ENCODE measurements at regions not wholly inside any gene's neighbourhood (a gene's known extent, or its start where the extent isn't known, plus 50 kb on each side); places are given as distances from the start of the nearest gene placed in this dataset.
A peak's percentile ranks its signal among the peaks of the same experiment; 100 is the strongest.

DNA sequence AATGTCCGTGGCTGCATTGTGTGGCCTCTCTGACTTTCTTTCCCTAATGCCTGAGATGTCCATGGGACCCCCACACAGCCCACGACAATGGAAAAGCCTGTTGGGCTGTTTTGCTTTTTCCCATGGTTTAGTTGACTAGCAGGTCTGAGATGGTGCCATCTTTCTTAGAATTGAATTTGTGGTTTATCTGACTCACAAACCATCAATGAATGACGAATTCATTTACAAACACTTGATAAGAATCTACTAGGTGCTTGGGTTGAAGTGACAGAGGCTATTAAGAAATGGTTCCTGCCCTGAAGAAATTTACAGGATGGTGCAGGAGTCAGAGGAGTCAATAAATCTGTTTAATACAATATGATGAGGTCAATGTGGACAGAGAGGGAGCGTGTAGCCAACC lies 75.4 kb downstream of the OTUD1 start:
- POLR2A ChIA-PET: no interaction called here
- TF ChIP-seq, protein P1, sequence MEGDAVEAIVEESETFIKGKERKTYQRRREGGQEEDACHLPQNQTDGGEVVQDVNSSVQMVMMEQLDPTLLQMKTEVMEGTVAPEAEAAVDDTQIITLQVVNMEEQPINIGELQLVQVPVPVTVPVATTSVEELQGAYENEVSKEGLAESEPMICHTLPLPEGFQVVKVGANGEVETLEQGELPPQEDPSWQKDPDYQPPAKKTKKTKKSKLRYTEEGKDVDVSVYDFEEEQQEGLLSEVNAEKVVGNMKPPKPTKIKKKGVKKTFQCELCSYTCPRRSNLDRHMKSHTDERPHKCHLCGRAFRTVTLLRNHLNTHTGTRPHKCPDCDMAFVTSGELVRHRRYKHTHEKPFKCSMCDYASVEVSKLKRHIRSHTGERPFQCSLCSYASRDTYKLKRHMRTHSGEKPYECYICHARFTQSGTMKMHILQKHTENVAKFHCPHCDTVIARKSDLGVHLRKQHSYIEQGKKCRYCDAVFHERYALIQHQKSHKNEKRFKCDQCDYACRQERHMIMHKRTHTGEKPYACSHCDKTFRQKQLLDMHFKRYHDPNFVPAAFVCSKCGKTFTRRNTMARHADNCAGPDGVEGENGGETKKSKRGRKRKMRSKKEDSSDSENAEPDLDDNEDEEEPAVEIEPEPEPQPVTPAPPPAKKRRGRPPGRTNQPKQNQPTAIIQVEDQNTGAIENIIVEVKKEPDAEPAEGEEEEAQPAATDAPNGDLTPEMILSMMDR (IDR thresholded peaks at IDR 0.05; ENCODE audit: insufficient read depth, low read length, missing control alignments): no peak
- no peak overlapping the region for H3K4me3 ChIP-seq (ENCODE audit: low read depth, low read length)
- CTCF ChIA-PET: interaction anchor here (0.6 to 3.7 kb wide), 2 partner anchors 13 to 92 kb away, joined by 3 to 28 read pairs; no protein-coding TSS in a partner anchor
- DNase-seq (ENCODE audit: low read depth, low spot score): no peak

DNA sequence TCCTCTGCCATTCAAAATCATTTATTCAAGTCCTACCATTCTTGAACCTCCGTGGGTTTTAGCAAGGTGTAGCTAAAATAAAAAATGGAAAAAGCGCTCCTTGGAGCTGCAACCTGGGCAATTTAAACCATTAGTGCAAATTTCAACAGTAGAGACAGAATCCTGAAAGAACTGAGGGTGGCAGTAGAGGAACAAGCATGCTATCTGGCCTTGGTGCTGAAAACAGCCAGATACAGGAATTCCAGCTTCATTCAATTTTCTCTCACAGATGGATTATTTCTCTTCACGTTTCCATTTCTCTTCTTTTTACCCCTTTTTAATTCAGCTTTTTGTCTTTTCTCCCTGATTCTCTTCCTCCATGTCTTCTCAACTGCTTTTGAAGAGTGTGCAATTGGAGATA lies 77.7 kb downstream of the OTUD1 start:
- H3K4me3 ChIP-seq (ENCODE audit: low read depth, low read length): no peak overlapping the region
- POLR2A ChIA-PET: no interaction called here
- TF ChIP-seq, protein P1 (IDR thresholded peaks at IDR 0.05; ENCODE audit: insufficient read depth, low read length, missing control alignments): peak; percentile 50
- CTCF ChIA-PET: interaction anchor here (0.7 to 3.7 kb wide), 7 partner anchors 11 to 202 kb away, joined by 3 to 28 read pairs (median 4); no protein-coding TSS in a partner anchor
- no peak for DNase-seq (ENCODE audit: low read depth, low spot score)

DNA sequence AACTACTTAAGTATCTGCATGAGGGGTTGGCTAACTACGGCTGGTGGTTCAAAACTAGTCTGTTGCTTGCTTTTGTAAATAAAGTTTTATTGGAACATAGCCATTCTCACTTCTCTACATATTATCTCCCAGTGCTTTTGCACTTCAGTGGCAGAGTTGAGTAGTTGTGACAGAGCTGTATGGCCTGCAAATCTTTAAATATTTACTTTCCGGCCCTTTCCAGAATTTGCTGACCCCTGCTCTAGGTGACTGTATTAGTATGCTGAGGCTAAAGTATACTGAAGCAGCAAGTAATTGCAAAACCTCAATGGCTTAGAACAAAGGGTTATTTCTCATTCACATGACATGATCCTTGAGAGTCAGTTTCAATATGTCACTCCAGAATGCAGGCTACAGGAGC lies 78.3 kb downstream of the OTUD1 start:
- ChIA-PET CTCF (interaction anchor here (1.4 to 3.7 kb wide), 4 partner anchors 10 to 202 kb away, joined by 4 to 28 read pairs (median 8); no protein-coding TSS in a partner anchor), POLR2A (no interaction called here)
- TF ChIP-seq, protein P1 (IDR thresholded peaks at IDR 0.05; ENCODE audit: insufficient read depth, low read length, missing control alignments): no peak
- H3K4me3 ChIP-seq (ENCODE audit: low read depth, low read length): no peak overlapping the region
- no peak for DNase-seq (ENCODE audit: low read depth, low spot score)

DNA sequence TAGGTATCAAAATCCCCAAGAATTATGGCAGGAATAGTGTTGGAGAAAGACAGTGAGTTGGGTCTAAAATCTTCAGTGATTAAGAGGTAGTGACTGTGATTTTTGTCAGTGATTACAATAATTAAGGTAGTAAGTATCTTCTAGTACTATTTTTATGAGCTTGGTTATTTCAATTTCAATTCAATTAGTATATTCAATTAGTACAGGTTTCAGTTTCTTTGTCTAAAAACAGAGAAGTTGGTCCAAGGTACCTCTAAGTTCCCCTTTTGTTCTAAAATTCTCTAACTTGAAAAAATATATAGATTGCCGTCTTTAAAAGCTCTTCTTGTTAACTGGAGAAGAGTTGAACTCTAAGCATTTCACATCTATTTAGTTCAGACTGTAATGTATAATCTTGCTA lies 82.9 kb downstream of the OTUD1 start:
- DNase-seq (ENCODE audit: low read depth, low spot score): no peak
- ChIA-PET CTCF (interaction anchor here (0.8 to 1.7 kb wide), 2 partner anchors 8 to 207 kb away, joined by 3 to 6 read pairs; no protein-coding TSS in a partner anchor), POLR2A (no interaction called here)
- TF ChIP-seq, protein P1 (IDR thresholded peaks at IDR 0.05; ENCODE audit: insufficient read depth, low read length, missing control alignments): no peak
- H3K4me3 ChIP-seq (ENCODE audit: low read depth, low read length): no peak overlapping the region

DNA sequence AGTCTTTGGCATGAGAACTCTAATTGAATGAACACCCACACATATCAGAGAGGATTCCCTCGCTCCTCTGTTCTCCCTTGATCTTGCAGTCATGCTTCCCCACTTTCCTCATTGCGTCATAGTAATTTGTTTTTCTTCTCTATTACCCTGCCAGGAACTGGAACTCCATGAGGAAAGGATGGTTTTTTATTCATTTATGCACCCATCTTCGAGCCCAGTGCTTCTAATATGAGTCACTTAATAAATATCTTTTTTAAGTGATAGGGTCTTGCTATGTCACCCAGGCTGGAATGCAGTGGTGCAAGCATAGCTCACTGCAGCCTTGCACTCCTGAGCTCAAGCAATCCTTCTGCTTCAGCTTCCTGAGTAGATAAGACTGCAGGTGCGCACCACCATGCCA lies 83.5 kb downstream of the OTUD1 start:
- ChIA-PET POLR2A (no interaction called here), CTCF (interaction anchor here (0.8 kb wide), 1 partner anchor 208 kb away, joined by 3 read pairs; no protein-coding TSS in a partner anchor)
- no peak for DNase-seq (ENCODE audit: low read depth, low spot score)
- TF ChIP-seq, protein P1 (IDR thresholded peaks at IDR 0.05; ENCODE audit: insufficient read depth, low read length, missing control alignments): no peak
- H3K4me3 ChIP-seq (ENCODE audit: low read depth, low read length): no peak overlapping the region

DNA sequence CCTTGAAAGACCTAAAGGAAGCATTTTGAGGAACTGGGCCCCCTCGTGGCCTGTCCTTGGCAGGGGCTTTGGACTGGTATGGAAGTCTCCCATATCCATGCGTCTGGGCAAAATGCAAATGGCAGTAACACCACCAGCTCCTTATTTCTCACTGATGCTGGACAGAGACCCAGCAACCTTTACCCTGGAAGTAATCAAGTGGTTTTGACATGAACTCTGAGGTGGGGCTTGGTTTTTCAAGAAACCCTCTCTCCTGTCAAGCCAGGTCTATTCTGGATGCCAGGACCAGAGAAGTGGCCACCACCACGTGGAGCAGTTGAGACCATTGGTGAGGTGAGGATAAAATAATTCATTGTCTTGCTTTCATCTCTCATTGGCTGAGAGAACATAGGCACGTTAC lies 84.4 kb downstream of the OTUD1 start:
- no peak overlapping the region for H3K4me3 ChIP-seq (ENCODE audit: low read depth, low read length)
- DNase-seq (ENCODE audit: low read depth, low spot score): no peak
- CTCF ChIA-PET: interaction anchor here (7.9 to 10.4 kb wide), 2 partner anchors 206 to 230 kb away, joined by 71 to 197 read pairs; no protein-coding TSS in a partner anchor
- POLR2A ChIA-PET: no interaction called here
- TF ChIP-seq, protein P1 (IDR thresholded peaks at IDR 0.05; ENCODE audit: insufficient read depth, low read length, missing control alignments): no peak

All from AG04449 (cell line).